PC-3 (cell line): ENCODE measurements at regions not wholly inside any gene's neighbourhood (a gene's known extent, or its start where the extent isn't known, plus 50 kb on each side); places are given as distances from the start of the nearest gene placed in this dataset.

Source experiments
- CTCF ChIP-seq: fragments of 300-600 bp; sonication (generic); conservative IDR thresholded peaks from 2 replicates; pipeline ENCODE4 v1.5.1; 2017; ENCODE audit warnings: antibody characterized with exemption, low read depth, mild to moderate bottlenecking, low read length
- EZH2 ChIP-seq: fragments of 300-600 bp; sonication (generic); IDR thresholded peaks from one replicate; pipeline ENCODE4 v1.6.1; 2017; ENCODE audit warnings: antibody characterized with exemption, mild to moderate bottlenecking, low read length; ENCODE audit not compliant: unreplicated experiment

- TF ChIP-seq CTCF (no peak), EZH2 (no peak)
These were observed 86.0 kb upstream of the ALDH1L1 start for GRCh38 chr3:126266291-126266840.
